ENCODE measurements at regions not wholly inside any gene's neighbourhood (a gene's known extent, or its start where the extent isn't known, plus 50 kb on each side); places are given as distances from the start of the nearest gene placed in this dataset.

GRCh38 chr5:74300808-74301389 lies 339.6 kb downstream of the ENC1 start:
- ChIA-PET SMC1A (ENCODE audit: uncharacterized antibody, unreplicated experiment) (no interaction called here), POLR2A (no interaction called here), RAD21 (ENCODE audit: unreplicated experiment) (no interaction called here), CTCF (no interaction called here)
- H2AFZ ChIP-seq (ENCODE audit: control insufficient read depth, low read depth, low read length), result no peak overlapping the region
- no peaks in the 10 kb centered on the region for H3K36me3 ChIP-seq (ENCODE audit: control insufficient read depth in 2 of 2, insufficient read depth in 2 of 2, low read length in 1 of 2)
- H3K9me3 ChIP-seq (replicated peaks; ENCODE audit: control insufficient read depth, insufficient read depth, low read length), result peaks cover 5% of the 10 kb centered on the region; the same call in 2 of the 3 replicates
- in situ Hi-C loops (cut with MboI), result no loop called here
- DNase-seq (ENCODE audit: low read depth, low spot score) (no peak), FAIRE-seq (no peak), ATAC-seq (no peak; the same call in 2 of the 3 replicates)
- no peaks in the 10 kb centered on the region for H3K27me3 ChIP-seq (replicated peaks in 1 of 2; ENCODE audit: control insufficient read depth in 2 of 2, insufficient read depth in 2 of 2, low read length in 1 of 2)
- intact Hi-C loops (cut with micrococcal nuclease; ENCODE audit: unreplicated experiment), result no loop called here
- no peaks in the 10 kb centered on the region for H4K20me1 ChIP-seq (ENCODE audit: control insufficient read depth, insufficient read depth)
- H3K27ac ChIP-seq (ENCODE audit: control insufficient read depth, insufficient read depth), result no peak overlapping the region
- no peak overlapping the region for H3K9ac ChIP-seq (ENCODE audit: control insufficient read depth, insufficient read depth, low read length)
- H3K4me2 ChIP-seq (ENCODE audit: control insufficient read depth, insufficient read depth), result no peak overlapping the region
- 28% methylated on average over 6 of the region's 6 CpGs for WGBS (ENCODE audit: insufficient coverage, insufficient replicate concordance, low lambda C conversion rate, missing lambda C conversion rate)
- H3K4me3 ChIP-seq, result no peak overlapping the region
- no TSS peak for BruUV-seq (replicated peaks)
- TF ChIP-seq PRDM15 (CRISPR knock-in tag; IDR thresholded peaks at IDR 0.05), result no peak
- TF ChIP-seq MYB (IDR thresholded peaks at IDR 0.05; ENCODE audit: borderline replicate concordance, low read depth, low read length), result no peak
- TF ChIP-seq HCFC1 (IDR thresholded peaks at IDR 0.05; ENCODE audit: low read length), result no peak
- TF ChIP-seq SREBF1 (IDR thresholded peaks at IDR 0.05; ENCODE audit: low read length), result no peak
- TF ChIP-seq ZBED1 (IDR thresholded peaks at IDR 0.05; ENCODE audit: borderline replicate concordance), result no peak
- TF ChIP-seq, protein P1, sequence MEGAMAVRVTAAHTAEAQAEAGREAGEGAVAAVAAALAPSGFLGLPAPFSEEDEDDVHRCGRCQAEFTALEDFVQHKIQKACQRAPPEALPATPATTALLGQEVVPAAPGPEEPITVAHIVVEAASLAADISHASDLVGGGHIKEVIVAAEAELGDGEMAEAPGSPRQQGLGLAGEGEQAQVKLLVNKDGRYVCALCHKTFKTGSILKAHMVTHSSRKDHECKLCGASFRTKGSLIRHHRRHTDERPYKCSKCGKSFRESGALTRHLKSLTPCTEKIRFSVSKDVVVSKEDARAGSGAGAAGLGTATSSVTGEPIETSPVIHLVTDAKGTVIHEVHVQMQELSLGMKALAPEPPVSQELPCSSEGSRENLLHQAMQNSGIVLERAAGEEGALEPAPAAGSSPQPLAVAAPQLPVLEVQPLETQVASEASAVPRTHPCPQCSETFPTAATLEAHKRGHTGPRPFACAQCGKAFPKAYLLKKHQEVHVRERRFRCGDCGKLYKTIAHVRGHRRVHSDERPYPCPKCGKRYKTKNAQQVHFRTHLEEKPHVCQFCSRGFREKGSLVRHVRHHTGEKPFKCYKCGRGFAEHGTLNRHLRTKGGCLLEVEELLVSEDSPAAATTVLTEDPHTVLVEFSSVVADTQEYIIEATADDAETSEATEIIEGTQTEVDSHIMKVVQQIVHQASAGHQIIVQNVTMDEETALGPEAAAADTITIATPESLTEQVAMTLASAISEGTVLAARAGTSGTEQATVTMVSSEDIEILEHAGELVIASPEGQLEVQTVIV (IDR thresholded peaks at IDR 0.05; ENCODE audit: borderline replicate concordance, partially characterized antibody), result no peak
- TF ChIP-seq NFIC (IDR thresholded peaks at IDR 0.05; ENCODE audit: low read depth, low read length), result no peak
- TF ChIP-seq YY1 (IDR thresholded peaks at IDR 0.05; ENCODE audit: low read depth, low read length), result no peak
- no peak for TF ChIP-seq HDGF (IDR thresholded peaks at IDR 0.05)
- TF ChIP-seq TARDBP (IDR thresholded peaks at IDR 0.05; ENCODE audit: borderline replicate concordance), result no peak
- TF ChIP-seq RAD21 (IDR thresholded peaks at IDR 0.05; ENCODE audit: insufficient read depth, low read depth, low read length), result no peak
- no peak for TF ChIP-seq SRF (IDR thresholded peaks at IDR 0.05; ENCODE audit: low read depth in 2 of 2, low read length in 2 of 2)
- TF ChIP-seq SPI1 (IDR thresholded peaks at IDR 0.05; ENCODE audit: borderline replicate concordance, insufficient read depth, low read depth, low read length), result no peak
- no peak for TF ChIP-seq GABPA (IDR thresholded peaks at IDR 0.05; ENCODE audit: low read depth)
- TF ChIP-seq, protein P2, sequence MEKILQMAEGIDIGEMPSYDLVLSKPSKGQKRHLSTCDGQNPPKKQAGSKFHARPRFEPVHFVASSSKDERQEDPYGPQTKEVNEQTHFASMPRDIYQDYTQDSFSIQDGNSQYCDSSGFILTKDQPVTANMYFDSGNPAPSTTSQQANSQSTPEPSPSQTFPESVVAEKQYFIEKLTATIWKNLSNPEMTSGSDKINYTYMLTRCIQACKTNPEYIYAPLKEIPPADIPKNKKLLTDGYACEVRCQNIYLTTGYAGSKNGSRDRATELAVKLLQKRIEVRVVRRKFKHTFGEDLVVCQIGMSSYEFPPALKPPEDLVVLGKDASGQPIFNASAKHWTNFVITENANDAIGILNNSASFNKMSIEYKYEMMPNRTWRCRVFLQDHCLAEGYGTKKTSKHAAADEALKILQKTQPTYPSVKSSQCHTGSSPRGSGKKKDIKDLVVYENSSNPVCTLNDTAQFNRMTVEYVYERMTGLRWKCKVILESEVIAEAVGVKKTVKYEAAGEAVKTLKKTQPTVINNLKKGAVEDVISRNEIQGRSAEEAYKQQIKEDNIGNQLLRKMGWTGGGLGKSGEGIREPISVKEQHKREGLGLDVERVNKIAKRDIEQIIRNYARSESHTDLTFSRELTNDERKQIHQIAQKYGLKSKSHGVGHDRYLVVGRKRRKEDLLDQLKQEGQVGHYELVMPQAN (conservative IDR thresholded peaks at IDR 0.05), result no peak
- no peaks in the 10 kb centered on the region for H3K79me2 ChIP-seq (ENCODE audit: control insufficient read depth, insufficient read depth, low read length)
- H3K4me1 ChIP-seq (ENCODE audit: control insufficient read depth, insufficient read depth, low read length), result no peaks in the 10 kb centered on the region
